ENCODE measurements at regions not wholly inside any gene's neighbourhood (a gene's known extent, or its start where the extent isn't known, plus 50 kb on each side); places are given as distances from the start of the nearest gene placed in this dataset.

DNA sequence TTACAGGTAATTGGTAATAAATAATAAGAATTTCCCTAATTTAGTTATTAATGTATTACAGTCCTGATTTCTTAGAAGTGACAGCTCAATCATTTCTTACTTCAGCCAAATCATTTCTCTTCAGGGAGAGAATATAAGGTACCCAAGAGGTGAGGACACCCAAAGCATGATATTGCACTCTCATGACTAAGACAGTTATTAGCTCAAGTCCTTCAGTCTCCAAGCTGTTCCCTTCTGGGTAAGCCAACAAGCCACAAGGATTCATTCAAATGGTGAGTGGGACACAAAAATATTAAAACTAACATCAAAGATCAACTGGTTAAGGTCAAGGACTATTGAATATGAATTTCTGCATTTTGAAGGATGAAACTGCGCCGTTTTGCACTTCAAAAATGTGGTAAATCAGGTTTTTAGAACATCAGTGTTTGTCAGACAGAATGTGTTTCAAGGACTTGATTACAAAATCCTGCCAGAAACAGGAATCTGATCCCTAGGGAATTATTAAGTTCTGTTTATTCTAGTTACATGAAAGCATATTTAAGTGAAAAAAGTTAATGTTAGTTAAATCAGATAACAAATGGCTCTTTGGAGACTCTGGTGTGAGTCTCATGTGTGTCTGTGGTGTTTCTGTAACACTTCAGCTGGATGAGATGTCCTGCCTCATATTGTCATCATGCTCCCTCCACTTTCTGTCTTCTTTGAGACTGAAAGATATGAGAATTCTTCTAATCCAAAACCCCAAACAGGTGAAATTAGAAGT is 101.7 kb upstream of the COL8A1 start:
- TF ChIP-seq EZH2phosphoT487 (IDR thresholded peaks at IDR 0.05) (no peak), EZH2 (IDR thresholded peaks at IDR 0.05) (no peak)
- TF ChIP-seq, protein P1, sequence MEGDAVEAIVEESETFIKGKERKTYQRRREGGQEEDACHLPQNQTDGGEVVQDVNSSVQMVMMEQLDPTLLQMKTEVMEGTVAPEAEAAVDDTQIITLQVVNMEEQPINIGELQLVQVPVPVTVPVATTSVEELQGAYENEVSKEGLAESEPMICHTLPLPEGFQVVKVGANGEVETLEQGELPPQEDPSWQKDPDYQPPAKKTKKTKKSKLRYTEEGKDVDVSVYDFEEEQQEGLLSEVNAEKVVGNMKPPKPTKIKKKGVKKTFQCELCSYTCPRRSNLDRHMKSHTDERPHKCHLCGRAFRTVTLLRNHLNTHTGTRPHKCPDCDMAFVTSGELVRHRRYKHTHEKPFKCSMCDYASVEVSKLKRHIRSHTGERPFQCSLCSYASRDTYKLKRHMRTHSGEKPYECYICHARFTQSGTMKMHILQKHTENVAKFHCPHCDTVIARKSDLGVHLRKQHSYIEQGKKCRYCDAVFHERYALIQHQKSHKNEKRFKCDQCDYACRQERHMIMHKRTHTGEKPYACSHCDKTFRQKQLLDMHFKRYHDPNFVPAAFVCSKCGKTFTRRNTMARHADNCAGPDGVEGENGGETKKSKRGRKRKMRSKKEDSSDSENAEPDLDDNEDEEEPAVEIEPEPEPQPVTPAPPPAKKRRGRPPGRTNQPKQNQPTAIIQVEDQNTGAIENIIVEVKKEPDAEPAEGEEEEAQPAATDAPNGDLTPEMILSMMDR (IDR thresholded peaks at IDR 0.05), result no peak
- Histone ChIP-seq H3K79me2 (ENCODE audit: low read depth) (no peaks in the 10 kb centered on the region), H3F3A (ENCODE audit: low read depth) (no peaks in the 10 kb centered on the region), H3K36me3 (no peaks in the 10 kb centered on the region), H4K20me1 (ENCODE audit: low read depth) (no peaks in the 10 kb centered on the region), H2AFZ (replicated peaks) (peak overlapping the region; percentile 46), H3K4me2 (no peak overlapping the region), H3K27ac (no peak overlapping the region), H3K9me3 (ENCODE audit: low read depth) (no peaks in the 10 kb centered on the region), H3K4me3 (no peak overlapping the region), H3K4me1 (peaks cover 16% of the 10 kb centered on the region), H3K9ac (no peak overlapping the region), H3K27me3 (no peaks in the 10 kb centered on the region)
- no peak for DNase-seq (ENCODE audit: low spot score)
- no peak overlapping the region for H3K27ac Mint-ChIP-seq
- H3K9me3 Mint-ChIP-seq, result no peaks in the 10 kb centered on the region
- no peak overlapping the region for H3K4me3 Mint-ChIP-seq
- no peaks in the 10 kb centered on the region for H3K36me3 Mint-ChIP-seq
- no peaks in the 10 kb centered on the region for H3K27me3 Mint-ChIP-seq (ENCODE audit: insufficient read depth, low read depth)
- H3K4me1 Mint-ChIP-seq, result peaks cover 4% of the 10 kb centered on the region

DNA sequence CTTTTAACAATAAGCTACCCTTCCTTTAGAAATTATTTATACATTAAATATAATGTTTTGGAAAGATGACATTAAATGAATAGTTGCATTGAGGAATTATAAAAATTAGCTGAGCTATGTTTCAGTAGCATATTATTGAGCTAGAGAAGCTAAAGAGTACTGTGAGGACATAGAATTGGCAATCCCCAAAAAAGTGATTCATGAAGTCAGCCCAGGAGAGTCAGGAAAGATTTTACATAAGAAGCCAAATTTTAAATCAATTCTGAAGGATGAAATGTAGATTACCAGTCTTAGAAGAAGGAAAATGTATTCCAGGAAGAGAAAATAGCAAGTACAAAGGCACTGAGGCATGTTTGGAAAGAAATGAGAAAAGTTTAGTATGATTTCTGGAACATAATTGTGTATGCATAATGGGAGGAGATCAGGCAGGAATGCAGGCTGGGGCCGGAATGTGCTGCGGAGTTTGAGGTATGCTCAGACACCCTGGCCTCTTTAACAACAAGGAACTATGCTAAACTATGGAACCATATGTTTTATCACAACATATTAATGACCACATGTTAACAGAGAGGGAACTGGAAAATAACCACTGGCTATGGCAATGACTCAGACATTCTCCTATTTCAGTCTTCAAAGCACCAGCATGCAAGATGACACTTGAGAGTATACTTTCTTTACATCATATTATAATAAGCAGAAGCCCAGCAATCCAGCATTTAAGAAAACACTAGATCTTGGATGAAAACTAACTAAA is 103.3 kb upstream of the COL8A1 start:
- no peaks in the 10 kb centered on the region for H3K9me3 Mint-ChIP-seq
- no peak for DNase-seq (ENCODE audit: low spot score)
- no peak overlapping the region for H3K27ac ChIP-seq
- H3K4me2 ChIP-seq, result no peak overlapping the region
- no peak overlapping the region for H3K4me3 Mint-ChIP-seq
- no peak overlapping the region for H2AFZ ChIP-seq (replicated peaks)
- peaks cover 3% of the 10 kb centered on the region for H3K4me1 ChIP-seq
- no peaks in the 10 kb centered on the region for H3K36me3 ChIP-seq
- H3K4me1 Mint-ChIP-seq, result no peaks in the 10 kb centered on the region
- H3K36me3 Mint-ChIP-seq, result no peaks in the 10 kb centered on the region
- H3K4me3 ChIP-seq, result no peak overlapping the region
- H3K9ac ChIP-seq, result no peak overlapping the region
- TF ChIP-seq EZH2 (IDR thresholded peaks at IDR 0.05) (no peak), EZH2phosphoT487 (IDR thresholded peaks at IDR 0.05) (no peak)
- TF ChIP-seq, protein P1 (IDR thresholded peaks at IDR 0.05), result no peak
- H3K27ac Mint-ChIP-seq, result no peak overlapping the region
- H3K27me3 Mint-ChIP-seq (ENCODE audit: insufficient read depth, low read depth), result no peaks in the 10 kb centered on the region
- no peaks in the 10 kb centered on the region for H3K27me3 ChIP-seq
- H3F3A ChIP-seq (ENCODE audit: low read depth), result no peaks in the 10 kb centered on the region
- H4K20me1 ChIP-seq (ENCODE audit: low read depth), result no peaks in the 10 kb centered on the region
- no peaks in the 10 kb centered on the region for H3K9me3 ChIP-seq (ENCODE audit: low read depth)
- H3K79me2 ChIP-seq (ENCODE audit: low read depth), result no peaks in the 10 kb centered on the region

DNA sequence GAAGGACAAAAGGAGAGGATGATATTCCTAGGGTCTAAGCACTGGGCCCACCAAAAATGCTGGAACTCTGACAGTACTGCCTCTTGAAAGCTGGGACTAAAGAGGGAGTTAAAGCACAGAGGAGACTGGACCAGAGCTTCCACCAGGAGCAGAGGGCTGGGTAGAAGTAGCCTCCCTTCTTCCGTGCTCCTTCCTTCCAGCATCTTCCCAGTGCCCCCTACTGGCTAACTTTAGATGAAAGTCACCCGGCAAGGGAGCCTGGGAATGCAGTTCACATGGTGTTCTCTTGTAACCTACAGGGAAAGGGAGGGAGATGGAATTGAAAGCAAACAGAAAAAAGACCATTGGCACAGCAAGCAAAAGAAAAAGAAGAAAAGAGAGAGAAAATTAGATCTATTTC is 106.1 kb upstream of the COL8A1 start:
- Histone ChIP-seq H3K9ac (no peak overlapping the region), H3K27ac (no peak overlapping the region), H3K4me3 (no peak overlapping the region), H3K79me2 (ENCODE audit: low read depth) (no peaks in the 10 kb centered on the region), H2AFZ (replicated peaks) (no peak overlapping the region), H3K4me1 (peaks cover 7% of the 10 kb centered on the region), H3K9me3 (ENCODE audit: low read depth) (no peaks in the 10 kb centered on the region), H3K36me3 (no peaks in the 10 kb centered on the region), H3K4me2 (no peak overlapping the region), H3K27me3 (no peaks in the 10 kb centered on the region), H3F3A (ENCODE audit: low read depth) (no peaks in the 10 kb centered on the region), H4K20me1 (ENCODE audit: low read depth) (no peaks in the 10 kb centered on the region)
- Mint-ChIP-seq H3K4me3 (no peak overlapping the region), H3K27me3 (ENCODE audit: insufficient read depth, low read depth) (no peaks in the 10 kb centered on the region), H3K27ac (no peak overlapping the region), H3K4me1 (peaks cover 2% of the 10 kb centered on the region), H3K36me3 (no peaks in the 10 kb centered on the region), H3K9me3 (no peaks in the 10 kb centered on the region)
- DNase-seq (ENCODE audit: low spot score), result peak; percentile 80
- TF ChIP-seq, protein P1 (IDR thresholded peaks at IDR 0.05), result peak; percentile 74
- no peak for TF ChIP-seq EZH2 (IDR thresholded peaks at IDR 0.05)

All from neural progenitor cell (in vitro differentiated cells).